Liver (tissue), 3 donors: ENCODE measurements at regions not wholly inside any gene's neighbourhood (a gene's known extent, or its start where the extent isn't known, plus 50 kb on each side); places are given as distances from the start of the nearest gene placed in this dataset.
"Not testable (repeated sequence)": the region's sequence is repeated elsewhere in the genome, so short reads cannot be mapped to it uniquely, and the experiment has no call there.

Experiments
- GABPA ChIP-seq, 2 donors: IDR thresholded peaks in 1 of 2; conservative IDR thresholded peaks in 1 of 2; 2 replicates each; pipeline ENCODE4 v1.6.1; 2016; ENCODE audit warnings: antibody characterized with exemption in 2 of 2, mild to moderate bottlenecking in 1 of 2, moderate library complexity in 1 of 2
- HNF4G ChIP-seq: IDR thresholded peaks from 2 replicates; pipeline ENCODE4 v1.6.1; 2016; ENCODE audit warnings: antibody characterized with exemption
- JUND ChIP-seq, 2 donors: IDR thresholded peaks; 2 replicates each; pipeline ENCODE4 v1.6.1; 2016; ENCODE audit warnings: antibody characterized with exemption in 2 of 2
- MAX ChIP-seq: IDR thresholded peaks from 2 replicates; pipeline ENCODE4 v1.6.1; 2016; ENCODE audit warnings: antibody characterized with exemption
- NR2F2 ChIP-seq: IDR thresholded peaks from 2 replicates; pipeline ENCODE4 v1.6.1; 2016; ENCODE audit warnings: antibody characterized with exemption
- RXRA ChIP-seq, 2 donors: IDR thresholded peaks; 2 replicates each; pipeline ENCODE4 v1.6.1; 2017 to 2018; ENCODE audit warnings: antibody characterized with exemption in 2 of 2, mild to moderate bottlenecking in 1 of 2
- TAF1 ChIP-seq: conservative IDR thresholded peaks from 2 replicates; pipeline ENCODE4 v1.6.1; 2016; ENCODE audit warnings: antibody characterized with exemption, mild to moderate bottlenecking
- YY1 ChIP-seq: IDR thresholded peaks from 2 replicates; pipeline ENCODE4 v1.6.1; 2016; ENCODE audit warnings: antibody characterized with exemption, mild to moderate bottlenecking
- TF ChIP-seq, protein P1 (sequence below): fragments of 150-350 bp; IDR thresholded peaks from 2 replicates; pipeline ENCODE4 v1.5.1; 2017; ENCODE audit warnings: improper control_type of control experiment, low read depth, low read length; ENCODE audit not compliant: missing input control
- TF ChIP-seq, protein P2 (sequence below): IDR thresholded peaks from 2 replicates; pipeline ENCODE4 v1.6.1; 2016; ENCODE audit warnings: antibody characterized with exemption, mild to moderate bottlenecking
- TF ChIP-seq, protein P3 (sequence below): IDR thresholded peaks from 2 replicates; pipeline ENCODE4 v1.6.1; 2016; ENCODE audit warnings: antibody characterized with exemption
- donor health status: healthy.
- donor health status: healthy.

- TF ChIP-seq, protein P1, sequence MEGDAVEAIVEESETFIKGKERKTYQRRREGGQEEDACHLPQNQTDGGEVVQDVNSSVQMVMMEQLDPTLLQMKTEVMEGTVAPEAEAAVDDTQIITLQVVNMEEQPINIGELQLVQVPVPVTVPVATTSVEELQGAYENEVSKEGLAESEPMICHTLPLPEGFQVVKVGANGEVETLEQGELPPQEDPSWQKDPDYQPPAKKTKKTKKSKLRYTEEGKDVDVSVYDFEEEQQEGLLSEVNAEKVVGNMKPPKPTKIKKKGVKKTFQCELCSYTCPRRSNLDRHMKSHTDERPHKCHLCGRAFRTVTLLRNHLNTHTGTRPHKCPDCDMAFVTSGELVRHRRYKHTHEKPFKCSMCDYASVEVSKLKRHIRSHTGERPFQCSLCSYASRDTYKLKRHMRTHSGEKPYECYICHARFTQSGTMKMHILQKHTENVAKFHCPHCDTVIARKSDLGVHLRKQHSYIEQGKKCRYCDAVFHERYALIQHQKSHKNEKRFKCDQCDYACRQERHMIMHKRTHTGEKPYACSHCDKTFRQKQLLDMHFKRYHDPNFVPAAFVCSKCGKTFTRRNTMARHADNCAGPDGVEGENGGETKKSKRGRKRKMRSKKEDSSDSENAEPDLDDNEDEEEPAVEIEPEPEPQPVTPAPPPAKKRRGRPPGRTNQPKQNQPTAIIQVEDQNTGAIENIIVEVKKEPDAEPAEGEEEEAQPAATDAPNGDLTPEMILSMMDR = not testable (repeated sequence)
- not testable (repeated sequence) for TF ChIP-seq GABPA (IDR thresholded peaks at IDR 0.05 in 1 of 2, conservative IDR thresholded peaks at IDR 0.05 in 1 of 2); TAF1; NR2F2; YY1; HNF4G; MAX; JUND (IDR thresholded peaks at IDR 0.05); RXRA (IDR thresholded peaks at IDR 0.05)
- TF ChIP-seq, protein P2, sequence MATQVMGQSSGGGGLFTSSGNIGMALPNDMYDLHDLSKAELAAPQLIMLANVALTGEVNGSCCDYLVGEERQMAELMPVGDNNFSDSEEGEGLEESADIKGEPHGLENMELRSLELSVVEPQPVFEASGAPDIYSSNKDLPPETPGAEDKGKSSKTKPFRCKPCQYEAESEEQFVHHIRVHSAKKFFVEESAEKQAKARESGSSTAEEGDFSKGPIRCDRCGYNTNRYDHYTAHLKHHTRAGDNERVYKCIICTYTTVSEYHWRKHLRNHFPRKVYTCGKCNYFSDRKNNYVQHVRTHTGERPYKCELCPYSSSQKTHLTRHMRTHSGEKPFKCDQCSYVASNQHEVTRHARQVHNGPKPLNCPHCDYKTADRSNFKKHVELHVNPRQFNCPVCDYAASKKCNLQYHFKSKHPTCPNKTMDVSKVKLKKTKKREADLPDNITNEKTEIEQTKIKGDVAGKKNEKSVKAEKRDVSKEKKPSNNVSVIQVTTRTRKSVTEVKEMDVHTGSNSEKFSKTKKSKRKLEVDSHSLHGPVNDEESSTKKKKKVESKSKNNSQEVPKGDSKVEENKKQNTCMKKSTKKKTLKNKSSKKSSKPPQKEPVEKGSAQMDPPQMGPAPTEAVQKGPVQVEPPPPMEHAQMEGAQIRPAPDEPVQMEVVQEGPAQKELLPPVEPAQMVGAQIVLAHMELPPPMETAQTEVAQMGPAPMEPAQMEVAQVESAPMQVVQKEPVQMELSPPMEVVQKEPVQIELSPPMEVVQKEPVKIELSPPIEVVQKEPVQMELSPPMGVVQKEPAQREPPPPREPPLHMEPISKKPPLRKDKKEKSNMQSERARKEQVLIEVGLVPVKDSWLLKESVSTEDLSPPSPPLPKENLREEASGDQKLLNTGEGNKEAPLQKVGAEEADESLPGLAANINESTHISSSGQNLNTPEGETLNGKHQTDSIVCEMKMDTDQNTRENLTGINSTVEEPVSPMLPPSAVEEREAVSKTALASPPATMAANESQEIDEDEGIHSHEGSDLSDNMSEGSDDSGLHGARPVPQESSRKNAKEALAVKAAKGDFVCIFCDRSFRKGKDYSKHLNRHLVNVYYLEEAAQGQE = not testable (repeated sequence)
- TF ChIP-seq, protein P3, sequence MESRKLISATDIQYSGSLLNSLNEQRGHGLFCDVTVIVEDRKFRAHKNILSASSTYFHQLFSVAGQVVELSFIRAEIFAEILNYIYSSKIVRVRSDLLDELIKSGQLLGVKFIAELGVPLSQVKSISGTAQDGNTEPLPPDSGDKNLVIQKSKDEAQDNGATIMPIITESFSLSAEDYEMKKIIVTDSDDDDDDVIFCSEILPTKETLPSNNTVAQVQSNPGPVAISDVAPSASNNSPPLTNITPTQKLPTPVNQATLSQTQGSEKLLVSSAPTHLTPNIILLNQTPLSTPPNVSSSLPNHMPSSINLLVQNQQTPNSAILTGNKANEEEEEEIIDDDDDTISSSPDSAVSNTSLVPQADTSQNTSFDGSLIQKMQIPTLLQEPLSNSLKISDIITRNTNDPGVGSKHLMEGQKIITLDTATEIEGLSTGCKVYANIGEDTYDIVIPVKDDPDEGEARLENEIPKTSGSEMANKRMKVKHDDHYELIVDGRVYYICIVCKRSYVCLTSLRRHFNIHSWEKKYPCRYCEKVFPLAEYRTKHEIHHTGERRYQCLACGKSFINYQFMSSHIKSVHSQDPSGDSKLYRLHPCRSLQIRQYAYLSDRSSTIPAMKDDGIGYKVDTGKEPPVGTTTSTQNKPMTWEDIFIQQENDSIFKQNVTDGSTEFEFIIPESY = not testable (repeated sequence)
Measured at GRCh38 chr7:65133087-65133486, 126.6 kb upstream of the ERV3-1 start.
